Activated T-helper 9 cell treated with anti-CD3 and anti-CD28 coated beads, Interleukin-2, amount 50 U/mL, for 16 hours (primary cell): ENCODE measurements at regions not wholly inside any gene's neighbourhood (a gene's known extent, or its start where the extent isn't known, plus 50 kb on each side); places are given as distances from the start of the nearest gene placed in this dataset.
"Not testable (repeated sequence)": the region's sequence is repeated elsewhere in the genome, so short reads cannot be mapped to it uniquely, and the experiment has no call there.

ENCODE experiments used
- DNase-seq: peaks from one replicate; pipeline ENCODE4 v3.0.0-alpha.2; 2020; ENCODE audit warnings: low read depth

DNA sequence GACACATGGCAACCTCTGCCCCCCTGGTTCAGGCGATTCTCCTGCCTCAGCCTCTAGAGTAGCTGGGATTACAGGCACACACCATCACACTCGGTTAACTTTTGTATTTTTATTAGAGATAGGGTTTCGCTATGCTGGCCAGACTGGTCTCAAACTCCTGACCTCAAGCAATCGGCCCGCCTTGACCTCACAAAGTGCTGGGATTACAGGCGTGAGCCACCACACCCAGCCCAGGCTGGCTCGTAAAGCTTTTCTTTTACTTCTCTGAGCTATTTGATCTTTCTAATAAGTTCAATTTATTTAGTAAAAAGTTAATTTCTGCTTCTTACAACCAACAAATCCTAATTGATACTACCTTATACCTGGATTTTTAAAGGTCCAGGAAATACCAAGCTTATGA, 127.4 kb upstream of the KRR1 start:
- DNase-seq = no peak

DNA sequence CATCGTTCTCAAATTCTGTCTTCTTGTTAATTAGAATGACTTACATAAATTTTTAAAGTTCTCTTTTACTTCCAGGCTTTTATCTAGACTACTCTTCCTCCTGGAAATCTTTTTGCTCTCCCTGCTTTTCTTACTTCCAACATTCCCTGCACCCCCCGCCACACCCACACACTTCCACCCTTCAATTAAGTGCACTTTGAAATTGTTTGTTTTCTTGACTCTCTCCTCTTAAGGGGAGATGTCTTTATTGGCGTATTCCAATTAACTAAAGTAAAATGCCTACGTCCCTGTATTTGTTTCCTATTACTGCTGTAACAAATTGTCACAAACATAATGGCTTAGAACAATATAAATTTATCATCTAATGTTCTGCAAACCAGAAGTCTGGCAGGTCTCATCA, 125.2 kb upstream of the KRR1 start:
- DNase-seq = no peak

DNA sequence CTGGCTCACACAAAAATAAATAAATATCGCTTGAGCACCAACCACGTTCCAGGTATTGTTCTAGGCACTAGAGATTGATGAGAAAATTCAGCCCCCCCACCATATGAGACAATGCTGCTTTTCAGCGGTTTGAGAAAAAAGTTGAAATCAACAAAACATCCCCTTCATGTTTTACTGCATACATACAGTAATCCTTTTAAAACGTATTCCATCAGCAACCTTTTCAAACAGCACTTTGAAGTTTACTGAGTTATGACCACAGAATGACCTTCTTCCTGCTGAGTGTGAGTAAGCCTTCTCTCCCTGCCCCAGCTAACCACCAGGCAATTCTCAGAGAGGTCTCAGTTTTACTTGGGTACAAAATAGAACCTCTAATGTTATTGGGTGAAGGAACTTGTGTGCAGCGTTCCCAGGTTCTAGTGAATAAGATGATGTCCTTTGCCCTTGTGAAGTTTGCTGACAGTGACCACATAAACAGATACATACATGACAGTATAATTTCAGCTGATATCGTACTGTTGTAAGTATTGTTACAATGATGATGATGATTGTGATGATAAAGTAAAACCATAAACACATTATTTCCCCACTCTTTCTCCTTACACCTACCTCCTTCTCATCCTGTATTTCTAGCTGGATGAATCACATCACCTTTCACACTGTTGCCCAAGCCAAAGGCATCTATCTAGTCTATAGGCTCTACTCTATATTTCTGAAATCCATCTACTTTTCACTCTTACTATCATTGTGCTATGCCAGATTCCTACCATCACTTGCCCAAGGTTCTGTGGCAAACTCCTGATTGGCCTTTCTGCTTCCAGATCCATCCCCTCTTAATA, 124.4 kb upstream of the KRR1 start:
- no peak for DNase-seq

DNA sequence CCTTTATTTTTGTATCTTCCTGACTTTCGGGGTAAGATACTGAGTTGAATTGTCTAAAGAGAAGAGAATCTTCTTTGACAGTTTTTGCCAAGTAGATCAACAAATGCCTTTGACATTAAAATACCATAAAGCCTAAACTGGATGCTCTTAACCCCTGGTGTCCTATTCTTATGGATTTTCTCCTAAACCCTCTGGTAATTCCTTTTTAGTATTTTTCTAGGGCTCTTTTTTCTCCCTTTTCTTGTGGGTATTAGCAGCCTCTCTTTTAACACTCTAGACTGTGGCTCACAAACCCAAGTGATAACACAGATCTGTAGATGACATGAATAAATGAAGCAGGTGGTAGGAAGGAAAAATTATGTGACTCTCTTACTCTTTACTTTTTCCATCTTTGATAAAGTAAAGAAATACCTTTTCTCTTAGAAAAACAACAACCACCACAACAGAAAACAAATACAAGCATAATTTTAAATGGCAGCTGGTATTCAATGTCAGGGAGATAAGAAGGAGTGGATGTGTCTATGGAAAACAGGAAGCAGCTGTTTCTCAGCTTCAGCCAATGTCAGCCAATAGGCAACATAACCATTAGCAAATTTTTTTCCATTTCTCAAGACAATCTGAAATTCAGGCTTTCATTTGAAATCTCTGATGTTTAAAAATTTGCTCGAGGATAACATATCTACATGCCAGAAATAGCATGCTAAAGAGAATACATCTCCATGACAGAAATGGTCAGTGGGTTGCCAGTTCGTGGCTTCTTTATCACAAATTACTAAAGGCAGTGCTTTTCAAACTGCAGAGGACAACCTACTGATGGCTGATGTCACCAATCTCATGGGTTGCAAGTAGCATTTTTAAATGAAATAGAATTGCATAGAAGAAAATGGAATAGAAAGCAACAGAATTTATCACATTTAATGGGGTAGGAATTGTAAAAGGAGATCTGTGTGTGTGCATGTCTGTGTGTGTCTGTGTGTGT, 123.1 kb upstream of the KRR1 start:
- DNase-seq = no peak

DNA sequence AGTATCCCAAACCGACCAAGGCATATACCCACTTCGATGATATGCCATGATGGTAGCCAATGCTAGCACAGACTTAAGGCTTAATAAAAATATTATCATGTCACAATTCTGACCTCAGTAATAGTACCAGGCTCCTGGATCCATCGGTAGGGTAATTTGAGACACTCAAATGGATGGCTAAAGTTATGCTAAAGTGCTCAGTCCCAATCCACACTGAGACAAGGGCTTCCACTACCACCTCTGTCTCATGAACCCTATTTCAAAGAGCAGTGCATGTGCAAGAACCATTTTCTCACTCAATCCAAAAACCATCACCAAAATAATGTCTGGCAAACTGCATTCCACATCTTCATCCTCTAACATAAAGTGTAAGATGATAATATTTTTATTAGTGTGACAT, 122.4 kb upstream of the KRR1 start:
- DNase-seq = no peak

DNA sequence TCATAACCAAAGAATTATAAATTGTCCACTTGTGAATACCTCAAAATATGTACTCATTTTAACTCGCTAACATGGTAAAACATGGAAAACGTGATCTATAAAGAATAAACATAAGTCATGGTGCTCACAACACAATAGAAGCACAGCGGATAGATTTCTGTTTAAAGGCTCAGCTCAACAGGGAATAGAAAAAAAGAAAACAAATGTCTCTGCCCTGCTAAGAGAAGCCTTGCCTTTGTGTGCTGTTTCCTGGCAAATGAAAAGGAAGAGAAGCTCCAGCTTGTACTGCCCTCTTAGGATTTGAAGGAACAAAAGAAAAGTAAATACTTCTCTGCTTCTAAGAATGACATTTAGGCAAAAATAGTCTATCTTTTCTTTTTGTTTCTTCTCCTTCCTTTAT, 121.0 kb upstream of the KRR1 start:
- DNase-seq = no peak

DNA sequence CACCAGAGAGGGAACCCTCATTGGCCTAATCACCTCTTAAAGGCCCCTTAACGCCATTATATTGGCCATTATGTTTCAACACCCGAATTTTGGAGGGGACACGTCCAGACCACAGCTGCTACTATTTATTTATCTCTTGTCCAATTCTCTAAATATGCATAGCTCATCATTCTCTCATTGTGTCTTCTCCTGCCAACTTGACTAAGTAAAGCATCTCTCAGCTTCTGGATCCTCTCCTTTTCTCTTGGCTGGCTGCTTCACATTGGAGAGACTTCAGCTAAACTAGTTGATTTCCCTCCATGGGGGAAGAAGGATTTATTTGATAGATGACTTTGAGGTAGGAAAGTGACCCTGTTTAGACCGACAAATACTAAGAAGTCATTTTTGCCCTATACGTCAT, 120.4 kb upstream of the KRR1 start:
- no peak for DNase-seq

DNA sequence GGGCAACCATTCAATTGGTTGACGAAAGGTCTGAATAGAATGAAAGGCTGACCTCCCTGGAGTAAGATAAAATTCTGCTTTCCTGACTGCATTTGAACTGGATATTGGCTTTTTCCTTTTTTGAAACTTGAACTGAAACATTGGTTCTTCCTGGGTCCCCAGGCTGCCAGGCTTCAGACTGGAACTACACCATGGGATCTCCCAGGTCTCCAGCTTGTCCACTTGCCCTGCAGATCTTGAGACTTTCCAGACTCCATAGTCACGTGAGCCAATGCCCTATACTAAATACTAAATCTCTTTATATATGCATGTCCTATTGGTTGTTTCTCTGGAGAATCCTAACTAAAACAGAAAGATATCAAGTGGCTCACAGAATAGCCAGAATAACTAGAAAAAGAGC, 118.7 kb upstream of the KRR1 start:
- no peak for DNase-seq

DNA sequence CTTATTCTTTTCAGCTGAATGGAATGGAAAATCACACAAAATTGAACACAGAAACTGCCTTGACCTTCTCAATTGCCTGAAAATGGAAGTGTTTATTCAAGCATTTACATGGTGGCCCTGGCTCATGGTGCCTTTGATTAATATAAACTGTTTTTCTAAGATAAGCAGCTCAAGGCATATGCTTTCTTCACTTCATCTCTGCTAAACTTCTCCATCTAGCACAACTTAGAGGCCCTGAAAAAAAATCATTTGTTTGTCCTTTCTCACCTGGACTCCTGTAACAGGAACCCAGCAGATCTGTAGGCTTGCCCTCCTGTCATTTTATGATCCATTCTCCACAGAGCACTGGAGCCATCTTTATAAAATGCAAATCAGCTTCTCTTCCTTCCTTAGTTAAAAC, 117.5 kb upstream of the KRR1 start:
- no peak for DNase-seq

DNA sequence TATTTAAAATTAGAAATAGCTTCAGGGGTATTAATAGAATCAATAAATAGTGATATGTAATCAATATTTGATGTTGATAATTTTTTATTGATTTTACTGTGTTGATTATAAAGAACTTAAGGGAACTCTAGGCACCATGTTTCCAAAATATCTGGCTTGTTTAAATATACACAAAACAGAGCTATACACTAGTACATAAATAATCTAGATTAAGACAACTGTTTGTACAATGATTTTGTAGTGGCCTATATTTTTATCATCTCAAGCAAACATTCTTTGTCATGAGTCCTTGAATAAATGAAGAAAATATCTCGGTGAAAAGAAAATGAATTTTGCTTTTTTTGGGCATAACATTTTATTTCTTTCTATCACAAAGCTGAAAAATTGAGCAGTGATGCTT, 117.1 kb upstream of the KRR1 start:
- no peak for DNase-seq

DNA sequence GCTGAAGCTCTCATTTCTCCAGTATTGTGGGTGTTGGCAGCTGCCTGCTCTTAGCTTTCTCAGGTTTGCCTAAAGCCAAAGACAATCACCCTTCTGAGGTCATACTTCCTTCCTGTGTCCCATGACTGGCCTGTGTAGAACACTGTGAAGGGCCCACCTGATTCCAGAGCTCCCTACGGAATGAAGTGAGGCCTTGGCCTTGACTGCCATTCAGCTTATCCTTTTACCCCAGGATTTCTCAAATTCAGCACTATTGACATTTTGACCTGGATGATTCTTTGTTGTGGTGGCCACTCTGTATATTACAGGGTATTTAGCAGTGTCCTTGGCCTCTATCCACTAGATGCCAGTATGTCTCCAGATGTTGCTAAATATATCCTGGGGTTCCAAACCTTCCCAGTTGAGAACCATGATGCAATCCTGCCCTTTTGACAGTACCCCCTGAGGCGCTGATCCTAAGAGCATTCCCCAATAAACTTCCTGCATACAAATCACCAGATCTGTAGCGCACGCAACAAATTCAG, 112.3 kb upstream of the KRR1 start:
- no peak for DNase-seq

DNA sequence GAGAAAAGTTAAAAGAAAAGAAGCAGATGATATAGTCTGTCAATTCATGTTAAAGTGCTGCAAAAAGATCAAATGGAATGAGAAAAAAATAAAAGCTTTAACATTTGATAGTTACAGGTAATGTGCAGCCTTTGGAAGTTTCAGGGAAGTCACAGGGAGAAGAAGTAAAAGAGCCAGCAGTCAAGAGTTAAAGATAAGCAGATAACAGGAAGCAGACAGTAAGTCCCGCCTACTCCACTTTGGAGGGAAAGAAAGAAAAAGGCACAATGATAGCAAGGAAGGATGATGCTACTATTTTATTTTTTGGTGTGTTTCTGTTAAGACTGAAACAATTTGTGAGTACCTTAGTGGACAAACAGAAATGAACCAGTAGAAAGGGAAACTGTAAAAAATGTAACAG, 111.1 kb upstream of the KRR1 start:
- no peak for DNase-seq

DNA sequence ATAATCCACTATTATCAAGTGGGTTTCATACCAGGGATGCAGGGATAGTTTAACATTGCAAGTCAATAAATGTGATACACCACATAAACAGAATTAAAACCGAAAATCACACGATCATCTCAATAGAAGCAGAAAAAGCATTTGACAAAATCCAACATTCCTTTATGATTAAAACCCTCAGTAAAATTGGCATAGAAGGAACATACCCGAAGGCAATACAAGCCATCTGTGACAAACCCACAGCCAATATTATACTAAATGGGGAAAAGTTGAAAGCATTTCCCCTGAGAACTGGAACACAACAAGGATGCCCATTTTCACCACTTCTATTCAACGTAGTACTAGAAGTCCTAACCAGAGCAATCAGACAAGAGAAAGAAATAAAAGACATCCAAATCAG, 103.0 kb upstream of the KRR1 start:
- DNase-seq = not testable (repeated sequence)

DNA sequence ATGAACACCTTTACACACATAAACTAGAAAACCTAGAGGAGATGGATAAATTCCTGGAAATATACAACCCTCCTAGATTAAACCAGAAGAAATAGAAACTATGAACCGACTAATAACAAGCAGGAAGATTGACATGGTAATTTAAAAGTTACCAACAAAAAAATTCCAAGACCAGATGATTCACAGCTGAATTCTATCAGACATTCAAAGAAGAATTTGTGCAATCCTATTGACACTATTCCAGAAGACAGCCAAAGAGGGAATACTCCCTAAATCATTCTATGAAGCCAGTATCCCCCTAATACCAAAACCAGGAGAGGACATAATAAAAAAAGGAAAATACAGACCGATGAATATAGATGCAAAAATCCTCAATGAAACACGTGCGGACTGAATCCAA, 102.6 kb upstream of the KRR1 start:
- no peak for DNase-seq

DNA sequence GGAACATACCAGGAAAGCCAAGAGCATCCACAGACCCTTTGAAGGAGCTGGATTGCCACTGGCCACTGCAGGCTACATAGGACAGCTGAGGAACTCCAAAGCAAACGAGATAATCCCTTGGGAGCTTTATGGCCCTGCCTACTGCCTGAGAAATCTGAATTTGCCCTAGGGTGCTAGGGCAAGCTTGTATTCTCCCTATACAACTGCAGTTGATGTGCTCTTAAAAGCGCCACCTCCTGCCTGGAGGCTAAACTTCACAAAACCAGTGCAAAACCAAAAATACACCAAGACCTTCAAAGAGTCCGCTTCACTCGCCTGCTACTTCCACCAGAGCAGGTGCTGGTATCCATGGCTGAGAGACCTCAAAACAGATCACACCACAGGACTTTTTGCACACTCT, 99.6 kb upstream of the KRR1 start:
- DNase-seq = no peak

DNA sequence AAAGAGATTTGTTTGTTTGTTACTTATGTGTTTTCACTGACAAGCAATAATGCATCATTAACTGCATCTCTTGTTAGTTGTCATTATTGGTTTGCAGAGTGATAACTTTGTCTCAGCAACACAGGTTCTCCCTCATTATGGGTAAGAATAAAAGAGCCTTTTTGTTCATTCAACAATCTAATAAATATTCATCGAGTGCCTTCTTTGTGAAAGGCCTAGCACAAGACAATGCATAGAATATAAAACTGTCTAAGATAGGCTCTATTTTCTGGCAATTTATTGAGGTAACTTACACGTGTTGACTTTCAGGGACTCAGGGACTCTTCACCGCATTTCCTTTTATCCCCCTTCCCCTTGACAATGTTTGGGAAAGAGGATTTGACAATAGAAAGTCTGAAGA, 95.5 kb upstream of the KRR1 start:
- no peak for DNase-seq

DNA sequence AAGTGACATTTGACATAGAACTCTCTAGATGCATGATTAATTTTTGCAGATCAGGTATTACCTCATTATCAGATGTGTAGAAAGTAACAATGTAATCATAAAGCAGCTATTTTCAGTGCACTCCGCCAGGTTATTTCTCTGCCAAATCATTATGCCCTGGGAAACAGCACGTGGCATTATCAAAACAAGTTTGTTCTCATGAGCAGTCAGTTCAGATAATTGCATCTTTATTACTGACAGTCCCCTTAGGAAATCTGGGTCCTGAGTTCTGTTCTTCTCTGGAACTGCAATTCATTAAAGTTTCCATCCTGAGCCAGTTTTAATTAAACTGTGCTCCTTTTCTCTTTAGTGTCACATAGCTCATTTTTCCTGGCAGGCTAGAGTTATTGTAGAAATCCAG, 94.7 kb upstream of the KRR1 start:
- no peak for DNase-seq

DNA sequence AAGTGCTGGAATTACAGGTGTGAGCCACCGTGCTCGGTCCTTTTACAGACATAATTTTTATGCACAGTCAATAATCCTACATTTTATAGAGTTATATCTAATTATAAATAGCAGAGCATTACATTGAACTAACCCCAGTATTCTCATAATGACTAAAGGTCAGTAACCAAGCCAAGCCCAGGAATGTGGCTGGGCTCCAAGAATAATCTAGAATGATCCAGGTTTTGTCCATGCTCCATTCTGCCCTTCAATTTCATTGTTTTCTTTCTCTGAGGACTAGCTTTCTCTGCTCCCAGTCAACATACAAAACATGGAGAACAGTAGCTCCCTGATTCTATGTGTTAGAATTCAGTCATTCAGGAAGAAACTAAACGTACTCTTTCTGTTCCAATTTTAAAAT, 92.1 kb upstream of the KRR1 start:
- DNase-seq = no peak

DNA sequence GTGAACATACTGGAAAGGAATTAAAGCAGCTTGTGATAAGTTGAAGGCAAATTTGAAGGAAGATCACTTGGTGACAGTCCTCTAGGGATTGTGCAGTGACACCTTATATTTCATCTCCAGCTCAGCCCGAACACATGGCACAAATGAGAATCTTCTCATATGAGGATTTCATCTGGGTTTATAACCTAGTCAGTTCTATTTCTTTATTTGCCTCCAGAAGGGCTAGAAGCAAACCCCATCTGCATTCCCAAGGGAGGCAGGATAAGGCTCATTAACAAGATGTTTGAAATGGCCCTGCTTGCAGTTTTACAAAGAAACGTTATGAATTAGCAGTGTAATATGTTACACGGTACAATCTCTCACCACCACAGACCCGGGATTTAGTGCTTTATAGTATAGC, 90.7 kb upstream of the KRR1 start:
- no peak for DNase-seq

DNA sequence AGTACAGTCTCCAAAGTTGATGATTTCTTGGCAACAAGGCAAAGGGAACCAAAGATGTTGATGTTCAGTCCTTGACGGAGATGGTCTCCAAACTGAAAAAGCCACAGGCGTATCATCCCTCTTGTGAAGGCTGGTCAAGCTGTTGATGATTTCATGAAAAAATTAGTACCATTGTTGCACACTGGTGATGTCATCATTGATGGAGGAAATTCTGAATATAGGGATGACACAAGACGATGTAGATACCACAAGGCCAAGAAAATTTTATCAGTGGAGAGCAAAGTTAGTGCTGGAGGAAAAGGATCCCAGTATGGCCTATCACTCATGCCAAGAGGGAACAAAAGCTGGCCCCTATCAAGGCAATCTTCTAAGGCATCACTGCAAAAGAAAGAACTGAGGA, 88.7 kb upstream of the KRR1 start:
- no peak for DNase-seq

DNA sequence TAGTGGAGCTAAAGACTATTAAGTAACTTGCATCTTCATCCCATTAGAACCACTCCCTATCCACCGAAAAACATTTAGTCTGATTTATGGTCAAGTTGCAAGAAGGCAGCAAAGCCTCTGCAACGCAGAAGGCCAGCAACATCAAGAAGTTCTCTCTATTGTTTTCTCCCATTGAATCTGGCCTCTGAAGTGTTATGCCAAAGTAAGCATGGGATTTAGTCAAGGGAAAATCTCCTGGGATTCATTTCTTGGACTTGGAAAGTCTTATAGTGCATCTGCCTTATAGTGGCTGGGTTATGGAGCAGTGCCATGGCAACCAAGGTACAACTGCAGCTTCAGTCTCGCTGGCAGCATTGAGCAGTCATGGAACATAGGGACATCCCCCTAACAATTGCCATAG, 87.7 kb upstream of the KRR1 start:
- DNase-seq = no peak

DNA sequence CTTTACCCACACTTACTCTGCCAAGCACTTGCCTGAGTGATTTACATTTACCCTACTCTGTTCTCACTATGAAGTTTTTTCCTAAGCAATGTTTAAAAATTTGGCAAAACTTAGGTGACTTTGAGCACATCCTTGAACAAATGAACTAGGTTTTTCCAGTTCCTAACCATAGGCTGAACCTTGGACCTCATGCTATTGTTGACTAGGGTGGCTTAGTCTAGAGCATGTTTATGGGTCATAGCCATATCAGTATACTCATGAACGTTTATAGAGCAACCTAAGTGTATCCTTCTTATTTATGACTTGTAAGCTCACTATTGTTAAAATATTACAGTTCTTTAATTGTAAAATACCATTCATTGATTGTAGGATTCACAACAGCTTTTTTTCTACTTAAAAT, 85.0 kb upstream of the KRR1 start:
- DNase-seq = no peak
